A549 (cell line): ENCODE measurements at regions not wholly inside any gene's neighbourhood (a gene's known extent, or its start where the extent isn't known, plus 50 kb on each side); places are given as distances from the start of the nearest gene placed in this dataset.

Source experiments
- FOXS1 ChIP-seq: fragments of 250-450 bp; sonication (Bioruptor Pico); IDR thresholded peaks from 2 replicates; pipeline ENCODE4 v1.5.0; 2020; ENCODE audit warnings: mild to moderate bottlenecking, moderate library complexity
- TF ChIP-seq, protein P1 (sequence below): fragments of 200-600 bp; sonication (generic); IDR thresholded peaks from 2 replicates; pipeline ENCODE4 v1.6.1; 2016; ENCODE audit warnings: antibody characterized with exemption, mild to moderate bottlenecking, moderate library complexity
- TF ChIP-seq, protein P2 (sequence below): fragments of 150-350 bp; IDR thresholded peaks from 2 replicates; pipeline ENCODE4 v1.6.1; 2014; ENCODE audit warnings: low read depth, mild to moderate bottlenecking, low read length

DNA sequence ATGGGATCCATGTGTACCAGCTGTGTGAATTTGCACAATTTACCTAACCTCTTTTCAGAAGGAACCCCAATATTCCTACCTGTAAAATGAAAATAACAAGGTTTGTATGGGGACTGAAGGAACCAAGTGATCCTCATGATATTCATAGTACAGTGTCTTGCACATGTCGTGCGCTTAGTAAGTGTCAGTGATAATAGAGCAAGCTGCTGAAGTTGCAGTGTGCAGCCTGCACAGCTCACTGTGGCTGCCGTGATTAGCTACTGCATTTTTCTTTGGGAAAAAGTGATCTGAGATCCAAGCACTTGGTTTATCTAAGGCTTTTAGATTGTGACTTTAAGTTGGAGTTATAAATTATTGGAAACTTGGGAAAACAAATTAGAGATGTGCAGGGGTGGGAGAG, 135.9 kb upstream of the FRY start:
- no peak for TF ChIP-seq FOXS1 (CRISPR knock-in tag)
- TF ChIP-seq, protein P1, sequence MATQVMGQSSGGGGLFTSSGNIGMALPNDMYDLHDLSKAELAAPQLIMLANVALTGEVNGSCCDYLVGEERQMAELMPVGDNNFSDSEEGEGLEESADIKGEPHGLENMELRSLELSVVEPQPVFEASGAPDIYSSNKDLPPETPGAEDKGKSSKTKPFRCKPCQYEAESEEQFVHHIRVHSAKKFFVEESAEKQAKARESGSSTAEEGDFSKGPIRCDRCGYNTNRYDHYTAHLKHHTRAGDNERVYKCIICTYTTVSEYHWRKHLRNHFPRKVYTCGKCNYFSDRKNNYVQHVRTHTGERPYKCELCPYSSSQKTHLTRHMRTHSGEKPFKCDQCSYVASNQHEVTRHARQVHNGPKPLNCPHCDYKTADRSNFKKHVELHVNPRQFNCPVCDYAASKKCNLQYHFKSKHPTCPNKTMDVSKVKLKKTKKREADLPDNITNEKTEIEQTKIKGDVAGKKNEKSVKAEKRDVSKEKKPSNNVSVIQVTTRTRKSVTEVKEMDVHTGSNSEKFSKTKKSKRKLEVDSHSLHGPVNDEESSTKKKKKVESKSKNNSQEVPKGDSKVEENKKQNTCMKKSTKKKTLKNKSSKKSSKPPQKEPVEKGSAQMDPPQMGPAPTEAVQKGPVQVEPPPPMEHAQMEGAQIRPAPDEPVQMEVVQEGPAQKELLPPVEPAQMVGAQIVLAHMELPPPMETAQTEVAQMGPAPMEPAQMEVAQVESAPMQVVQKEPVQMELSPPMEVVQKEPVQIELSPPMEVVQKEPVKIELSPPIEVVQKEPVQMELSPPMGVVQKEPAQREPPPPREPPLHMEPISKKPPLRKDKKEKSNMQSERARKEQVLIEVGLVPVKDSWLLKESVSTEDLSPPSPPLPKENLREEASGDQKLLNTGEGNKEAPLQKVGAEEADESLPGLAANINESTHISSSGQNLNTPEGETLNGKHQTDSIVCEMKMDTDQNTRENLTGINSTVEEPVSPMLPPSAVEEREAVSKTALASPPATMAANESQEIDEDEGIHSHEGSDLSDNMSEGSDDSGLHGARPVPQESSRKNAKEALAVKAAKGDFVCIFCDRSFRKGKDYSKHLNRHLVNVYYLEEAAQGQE = no peak
- TF ChIP-seq, protein P2, sequence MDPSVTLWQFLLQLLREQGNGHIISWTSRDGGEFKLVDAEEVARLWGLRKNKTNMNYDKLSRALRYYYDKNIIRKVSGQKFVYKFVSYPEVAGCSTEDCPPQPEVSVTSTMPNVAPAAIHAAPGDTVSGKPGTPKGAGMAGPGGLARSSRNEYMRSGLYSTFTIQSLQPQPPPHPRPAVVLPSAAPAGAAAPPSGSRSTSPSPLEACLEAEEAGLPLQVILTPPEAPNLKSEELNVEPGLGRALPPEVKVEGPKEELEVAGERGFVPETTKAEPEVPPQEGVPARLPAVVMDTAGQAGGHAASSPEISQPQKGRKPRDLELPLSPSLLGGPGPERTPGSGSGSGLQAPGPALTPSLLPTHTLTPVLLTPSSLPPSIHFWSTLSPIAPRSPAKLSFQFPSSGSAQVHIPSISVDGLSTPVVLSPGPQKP = no peak
